GM23338 (cell line): ENCODE measurements at regions not wholly inside any gene's neighbourhood (a gene's known extent, or its start where the extent isn't known, plus 50 kb on each side); places are given as distances from the start of the nearest gene placed in this dataset.

ENCODE experiments used
- ATAC-seq: fragments of 200-7000 bp; cut with Tn5 transposase; 3 replicates; pipeline ENCODE4 v1.9.1; 2020
- DNase-seq: peaks from one replicate; pipeline ENCODE4 v3.0.0-alpha.2; 2015; ENCODE audit warnings: low spot score
- H2AFZ ChIP-seq: fragments of 200-600 bp; sonication (generic); 2 replicates; pipeline ENCODE4 v1.8.0; 2016; ENCODE audit warnings: antibody characterized with exemption, mild to moderate bottlenecking, moderate library complexity
- H3F3A ChIP-seq: fragments of 200-600 bp; sonication (generic); replicated peaks from 2 replicates; pipeline ENCODE4 v1.8.0; 2017; ENCODE audit warnings: antibody characterized with exemption, mixed run types, low read depth
- H3K27ac ChIP-seq: fragments of 200-600 bp; sonication (generic); 2 replicates; pipeline ENCODE4 v1.6.1; 2016; ENCODE audit warnings: low read depth
- H3K27me3 ChIP-seq: fragments of 200-600 bp; sonication (generic); 2 replicates; pipeline ENCODE4 v1.8.0; 2016; ENCODE audit warnings: mild to moderate bottlenecking, mixed run types, moderate library complexity; ENCODE audit not compliant: insufficient read depth
- H3K36me3 ChIP-seq: fragments of 200-600 bp; sonication (generic); 2 replicates; pipeline ENCODE4 v1.8.0; 2016; ENCODE audit warnings: mild to moderate bottlenecking; ENCODE audit not compliant: insufficient read depth
- H3K4me1 ChIP-seq: fragments of 200-600 bp; sonication (generic); 2 replicates; pipeline ENCODE4 v1.8.0; 2016; ENCODE audit warnings: mild to moderate bottlenecking, moderate library complexity; ENCODE audit not compliant: insufficient read depth
- H3K4me2 ChIP-seq: fragments of 200-600 bp; sonication (generic); 2 replicates; pipeline ENCODE4 v1.7.1; 2017; ENCODE audit warnings: mixed run types
- H3K4me3 ChIP-seq: fragments of 200-600 bp; sonication (generic); 2 replicates; pipeline ENCODE4 v1.6.1; 2016; ENCODE audit warnings: mixed run types
- H3K79me2 ChIP-seq: fragments of 200-600 bp; sonication (generic); replicated peaks from 2 replicates; pipeline ENCODE4 v1.8.0; 2017; ENCODE audit warnings: mild to moderate bottlenecking; ENCODE audit not compliant: insufficient read depth
- H3K9me2 ChIP-seq: fragments of 200-600 bp; sonication (generic); 2 replicates; pipeline ENCODE4 v1.8.0; 2017; ENCODE audit not compliant: insufficient read depth
- H4K20me1 ChIP-seq: fragments of 200-600 bp; sonication (generic); replicated peaks from 2 replicates; pipeline ENCODE4 v1.8.0; 2017; ENCODE audit warnings: mild to moderate bottlenecking; ENCODE audit not compliant: insufficient read depth
- H3K27ac Mint-ChIP-seq: 2 replicates; pipeline ENCODE4 v1.8.0; 2020; ENCODE audit warnings: inconsistent platforms, mild to moderate bottlenecking, moderate library complexity, mixed read lengths
- H3K27me3 Mint-ChIP-seq: 3 replicates; pipeline ENCODE4 v1.8.0; 2022; ENCODE audit warnings: low read depth, mild to moderate bottlenecking, moderate library complexity, mixed read lengths, inconsistent platforms; ENCODE audit not compliant: insufficient read depth, poor library complexity
- H3K36me3 Mint-ChIP-seq: 3 replicates; pipeline ENCODE4 v1.8.0; 2021; ENCODE audit warnings: low read depth, mild to moderate bottlenecking, inconsistent platforms, moderate library complexity, mixed read lengths
- H3K4me1 Mint-ChIP-seq: 3 replicates; pipeline ENCODE4 v1.8.0; 2020; ENCODE audit warnings: mild to moderate bottlenecking, inconsistent platforms, mixed read lengths
- H3K4me3 Mint-ChIP-seq: 3 replicates; pipeline ENCODE4 v1.8.0; 2021; ENCODE audit warnings: moderate library complexity, mild to moderate bottlenecking, inconsistent platforms, mixed read lengths
- H3K9me3 Mint-ChIP-seq: 3 replicates; pipeline ENCODE4 v1.8.0; 2020; ENCODE audit warnings: moderate library complexity, mild to moderate bottlenecking, inconsistent platforms, mixed read lengths
- CREB1 ChIP-seq: fragments of 250-450 bp; sonication (Bioruptor Pico); IDR thresholded peaks from 2 replicates; pipeline ENCODE4 v1.5.0; 2020; ENCODE audit warnings: low read depth, mild to moderate bottlenecking, moderate library complexity
- EZH2 ChIP-seq: fragments of 200-600 bp; sonication (generic); IDR thresholded peaks from one replicate; pipeline ENCODE4 v1.8.0; 2017; ENCODE audit warnings: antibody characterized with exemption, mild to moderate bottlenecking, low read depth; ENCODE audit not compliant: unreplicated experiment
- JUNB ChIP-seq: IDR thresholded peaks from one replicate; pipeline ENCODE4 v1.6.1; 2016; ENCODE audit warnings: antibody characterized with exemption; ENCODE audit not compliant: unreplicated experiment
- STAT1 ChIP-seq: IDR thresholded peaks from one replicate; pipeline ENCODE4 v1.6.1; 2016; ENCODE audit warnings: antibody characterized with exemption; ENCODE audit not compliant: unreplicated experiment
- ZNF114 ChIP-seq: fragments of 250-450 bp; sonication (Bioruptor Pico); IDR thresholded peaks from 2 replicates; pipeline ENCODE4 v1.5.0; 2020; ENCODE audit warnings: mild to moderate bottlenecking, moderate library complexity
- ZNF331 ChIP-seq: fragments of 250-450 bp; sonication (Bioruptor Pico); IDR thresholded peaks from 2 replicates; pipeline ENCODE4 v1.5.0; 2020; ENCODE audit warnings: low read depth, mild to moderate bottlenecking, moderate library complexity
- TF ChIP-seq, protein P1 (sequence below), 2 experiments: fragments of 200-600 bp in 1 of 2; sonication (generic) in 1 of 2; conservative IDR thresholded peaks; 2 replicates each; pipeline versions ENCODE4 v1.5.1 to v1.6.1; 2016 to 2017; ENCODE audit warnings: antibody characterized with exemption in 2 of 2, low read depth in 2 of 2, mild to moderate bottlenecking in 2 of 2, moderate library complexity in 1 of 2
- TF ChIP-seq, protein P2 (sequence below): IDR thresholded peaks from one replicate; pipeline ENCODE4 v1.6.1; 2018; ENCODE audit warnings: antibody characterized with exemption; ENCODE audit not compliant: unreplicated experiment
- TF ChIP-seq, protein P3 (sequence below): IDR thresholded peaks from 2 replicates; pipeline ENCODE4 v1.6.1; 2016; ENCODE audit warnings: antibody characterized with exemption
- TF ChIP-seq, protein P4 (sequence below): fragments of 250-450 bp; sonication (Bioruptor Pico); IDR thresholded peaks from 2 replicates; pipeline ENCODE4 v1.5.0; 2020; ENCODE audit warnings: mild to moderate bottlenecking, moderate library complexity

DNA sequence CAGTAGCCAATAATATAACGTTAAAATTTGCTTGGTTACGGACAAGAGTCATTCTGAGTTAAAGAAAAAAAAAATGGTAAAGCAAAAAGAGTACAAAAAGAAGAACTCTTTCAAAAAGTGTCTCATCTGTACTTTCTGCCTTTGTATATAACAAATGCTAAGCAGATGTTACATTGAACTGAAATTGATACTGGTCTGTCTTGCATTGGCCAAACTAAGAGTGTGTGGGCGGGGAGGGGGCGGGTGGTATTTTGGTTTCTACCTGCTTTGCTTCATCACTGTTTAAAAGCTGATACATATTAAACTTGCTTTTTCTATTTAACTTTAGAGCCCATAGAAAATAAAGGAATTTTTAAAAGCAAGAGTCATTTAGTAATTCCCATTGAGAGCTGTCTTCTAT lies 215.0 kb upstream of the THBS1 start:
- H3K4me3 ChIP-seq: no peak overlapping the region
- no peaks in the 10 kb centered on the region for H3K36me3 ChIP-seq
- no peak overlapping the region for H2AFZ ChIP-seq
- H3K4me1 Mint-ChIP-seq: no peaks in the 10 kb centered on the region; the same call in 2 of the 3 replicates
- no peak overlapping the region for H3K4me3 Mint-ChIP-seq
- H3K27ac ChIP-seq: no peak overlapping the region
- H3K27me3 ChIP-seq: no peaks in the 10 kb centered on the region
- H3K36me3 Mint-ChIP-seq: peaks cover 14% of the 10 kb centered on the region
- H3F3A ChIP-seq: no peaks in the 10 kb centered on the region
- no peaks in the 10 kb centered on the region for H3K79me2 ChIP-seq
- H3K4me2 ChIP-seq: no peak overlapping the region
- H4K20me1 ChIP-seq: no peaks in the 10 kb centered on the region
- no peaks in the 10 kb centered on the region for H3K27me3 Mint-ChIP-seq
- TF ChIP-seq EZH2 (no peak), CREB1 (no peak), STAT1 (no peak)
- no peak overlapping the region for H3K27ac Mint-ChIP-seq
- DNase-seq: no peak
- no peak for ATAC-seq
- 0 out of 2 replicates have a peak, but pooled peaks cover 2% of the 10 kb centered on the region for H3K4me1 ChIP-seq
- H3K9me2 ChIP-seq: peaks cover 2% of the 10 kb centered on the region; the same call in 1 of the 2 replicates
- peaks cover 22% of the 10 kb centered on the region for H3K9me3 Mint-ChIP-seq

DNA sequence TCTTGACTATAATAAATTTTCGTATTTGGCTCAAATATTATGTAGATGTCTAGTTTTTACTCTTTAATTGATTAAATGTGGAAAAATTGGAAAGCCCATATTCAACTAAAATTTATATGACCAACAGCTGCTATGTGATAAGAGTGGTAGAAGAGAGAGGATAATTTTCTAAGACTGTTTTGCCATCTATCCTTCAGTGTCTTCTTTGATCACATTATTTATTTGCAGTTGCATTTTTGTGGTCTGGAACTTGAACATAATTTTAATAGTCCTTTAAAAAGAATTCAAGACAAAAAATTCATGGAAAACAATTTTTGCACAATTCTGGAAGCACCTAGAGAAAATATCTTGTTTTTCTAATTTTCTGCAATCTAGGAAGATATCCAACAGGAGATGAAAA lies 213.3 kb upstream of the THBS1 start:
- H3K36me3 Mint-ChIP-seq: peaks cover 26% of the 10 kb centered on the region
- H3K4me3 Mint-ChIP-seq: no peak overlapping the region
- Histone ChIP-seq H4K20me1 (no peaks in the 10 kb centered on the region), H3F3A (no peaks in the 10 kb centered on the region), H3K9me2 (peaks cover 2% of the 10 kb centered on the region; the same call in 1 of the 2 replicates), H3K79me2 (no peaks in the 10 kb centered on the region), H3K36me3 (no peaks in the 10 kb centered on the region), H3K27me3 (no peaks in the 10 kb centered on the region), H2AFZ (no peak overlapping the region), H3K4me3 (no peak overlapping the region), H3K4me2 (no peak overlapping the region), H3K27ac (no peak overlapping the region), H3K4me1 (0 out of 2 replicates have a peak, but pooled peaks cover 2% of the 10 kb centered on the region)
- H3K27ac Mint-ChIP-seq: no peak overlapping the region
- H3K9me3 Mint-ChIP-seq: peaks cover 37% of the 10 kb centered on the region
- H3K4me1 Mint-ChIP-seq: no peaks in the 10 kb centered on the region; the same call in 2 of the 3 replicates
- ATAC-seq (no peak), DNase-seq (no peak)
- no peaks in the 10 kb centered on the region for H3K27me3 Mint-ChIP-seq
- TF ChIP-seq ZNF331 (CRISPR knock-in tag) (no peak), JUNB (no peak), CREB1 (no peak), ZNF114 (CRISPR knock-in tag) (no peak)
- TF ChIP-seq, protein P1, sequence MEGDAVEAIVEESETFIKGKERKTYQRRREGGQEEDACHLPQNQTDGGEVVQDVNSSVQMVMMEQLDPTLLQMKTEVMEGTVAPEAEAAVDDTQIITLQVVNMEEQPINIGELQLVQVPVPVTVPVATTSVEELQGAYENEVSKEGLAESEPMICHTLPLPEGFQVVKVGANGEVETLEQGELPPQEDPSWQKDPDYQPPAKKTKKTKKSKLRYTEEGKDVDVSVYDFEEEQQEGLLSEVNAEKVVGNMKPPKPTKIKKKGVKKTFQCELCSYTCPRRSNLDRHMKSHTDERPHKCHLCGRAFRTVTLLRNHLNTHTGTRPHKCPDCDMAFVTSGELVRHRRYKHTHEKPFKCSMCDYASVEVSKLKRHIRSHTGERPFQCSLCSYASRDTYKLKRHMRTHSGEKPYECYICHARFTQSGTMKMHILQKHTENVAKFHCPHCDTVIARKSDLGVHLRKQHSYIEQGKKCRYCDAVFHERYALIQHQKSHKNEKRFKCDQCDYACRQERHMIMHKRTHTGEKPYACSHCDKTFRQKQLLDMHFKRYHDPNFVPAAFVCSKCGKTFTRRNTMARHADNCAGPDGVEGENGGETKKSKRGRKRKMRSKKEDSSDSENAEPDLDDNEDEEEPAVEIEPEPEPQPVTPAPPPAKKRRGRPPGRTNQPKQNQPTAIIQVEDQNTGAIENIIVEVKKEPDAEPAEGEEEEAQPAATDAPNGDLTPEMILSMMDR (conservative IDR thresholded peaks at IDR 0.05; ENCODE audit: low read depth in 2 of 2): no peak
- TF ChIP-seq, protein P2, sequence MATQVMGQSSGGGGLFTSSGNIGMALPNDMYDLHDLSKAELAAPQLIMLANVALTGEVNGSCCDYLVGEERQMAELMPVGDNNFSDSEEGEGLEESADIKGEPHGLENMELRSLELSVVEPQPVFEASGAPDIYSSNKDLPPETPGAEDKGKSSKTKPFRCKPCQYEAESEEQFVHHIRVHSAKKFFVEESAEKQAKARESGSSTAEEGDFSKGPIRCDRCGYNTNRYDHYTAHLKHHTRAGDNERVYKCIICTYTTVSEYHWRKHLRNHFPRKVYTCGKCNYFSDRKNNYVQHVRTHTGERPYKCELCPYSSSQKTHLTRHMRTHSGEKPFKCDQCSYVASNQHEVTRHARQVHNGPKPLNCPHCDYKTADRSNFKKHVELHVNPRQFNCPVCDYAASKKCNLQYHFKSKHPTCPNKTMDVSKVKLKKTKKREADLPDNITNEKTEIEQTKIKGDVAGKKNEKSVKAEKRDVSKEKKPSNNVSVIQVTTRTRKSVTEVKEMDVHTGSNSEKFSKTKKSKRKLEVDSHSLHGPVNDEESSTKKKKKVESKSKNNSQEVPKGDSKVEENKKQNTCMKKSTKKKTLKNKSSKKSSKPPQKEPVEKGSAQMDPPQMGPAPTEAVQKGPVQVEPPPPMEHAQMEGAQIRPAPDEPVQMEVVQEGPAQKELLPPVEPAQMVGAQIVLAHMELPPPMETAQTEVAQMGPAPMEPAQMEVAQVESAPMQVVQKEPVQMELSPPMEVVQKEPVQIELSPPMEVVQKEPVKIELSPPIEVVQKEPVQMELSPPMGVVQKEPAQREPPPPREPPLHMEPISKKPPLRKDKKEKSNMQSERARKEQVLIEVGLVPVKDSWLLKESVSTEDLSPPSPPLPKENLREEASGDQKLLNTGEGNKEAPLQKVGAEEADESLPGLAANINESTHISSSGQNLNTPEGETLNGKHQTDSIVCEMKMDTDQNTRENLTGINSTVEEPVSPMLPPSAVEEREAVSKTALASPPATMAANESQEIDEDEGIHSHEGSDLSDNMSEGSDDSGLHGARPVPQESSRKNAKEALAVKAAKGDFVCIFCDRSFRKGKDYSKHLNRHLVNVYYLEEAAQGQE: no peak
- TF ChIP-seq, protein P3, sequence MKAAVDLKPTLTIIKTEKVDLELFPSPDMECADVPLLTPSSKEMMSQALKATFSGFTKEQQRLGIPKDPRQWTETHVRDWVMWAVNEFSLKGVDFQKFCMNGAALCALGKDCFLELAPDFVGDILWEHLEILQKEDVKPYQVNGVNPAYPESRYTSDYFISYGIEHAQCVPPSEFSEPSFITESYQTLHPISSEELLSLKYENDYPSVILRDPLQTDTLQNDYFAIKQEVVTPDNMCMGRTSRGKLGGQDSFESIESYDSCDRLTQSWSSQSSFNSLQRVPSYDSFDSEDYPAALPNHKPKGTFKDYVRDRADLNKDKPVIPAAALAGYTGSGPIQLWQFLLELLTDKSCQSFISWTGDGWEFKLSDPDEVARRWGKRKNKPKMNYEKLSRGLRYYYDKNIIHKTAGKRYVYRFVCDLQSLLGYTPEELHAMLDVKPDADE: no peak
- TF ChIP-seq, protein P4, sequence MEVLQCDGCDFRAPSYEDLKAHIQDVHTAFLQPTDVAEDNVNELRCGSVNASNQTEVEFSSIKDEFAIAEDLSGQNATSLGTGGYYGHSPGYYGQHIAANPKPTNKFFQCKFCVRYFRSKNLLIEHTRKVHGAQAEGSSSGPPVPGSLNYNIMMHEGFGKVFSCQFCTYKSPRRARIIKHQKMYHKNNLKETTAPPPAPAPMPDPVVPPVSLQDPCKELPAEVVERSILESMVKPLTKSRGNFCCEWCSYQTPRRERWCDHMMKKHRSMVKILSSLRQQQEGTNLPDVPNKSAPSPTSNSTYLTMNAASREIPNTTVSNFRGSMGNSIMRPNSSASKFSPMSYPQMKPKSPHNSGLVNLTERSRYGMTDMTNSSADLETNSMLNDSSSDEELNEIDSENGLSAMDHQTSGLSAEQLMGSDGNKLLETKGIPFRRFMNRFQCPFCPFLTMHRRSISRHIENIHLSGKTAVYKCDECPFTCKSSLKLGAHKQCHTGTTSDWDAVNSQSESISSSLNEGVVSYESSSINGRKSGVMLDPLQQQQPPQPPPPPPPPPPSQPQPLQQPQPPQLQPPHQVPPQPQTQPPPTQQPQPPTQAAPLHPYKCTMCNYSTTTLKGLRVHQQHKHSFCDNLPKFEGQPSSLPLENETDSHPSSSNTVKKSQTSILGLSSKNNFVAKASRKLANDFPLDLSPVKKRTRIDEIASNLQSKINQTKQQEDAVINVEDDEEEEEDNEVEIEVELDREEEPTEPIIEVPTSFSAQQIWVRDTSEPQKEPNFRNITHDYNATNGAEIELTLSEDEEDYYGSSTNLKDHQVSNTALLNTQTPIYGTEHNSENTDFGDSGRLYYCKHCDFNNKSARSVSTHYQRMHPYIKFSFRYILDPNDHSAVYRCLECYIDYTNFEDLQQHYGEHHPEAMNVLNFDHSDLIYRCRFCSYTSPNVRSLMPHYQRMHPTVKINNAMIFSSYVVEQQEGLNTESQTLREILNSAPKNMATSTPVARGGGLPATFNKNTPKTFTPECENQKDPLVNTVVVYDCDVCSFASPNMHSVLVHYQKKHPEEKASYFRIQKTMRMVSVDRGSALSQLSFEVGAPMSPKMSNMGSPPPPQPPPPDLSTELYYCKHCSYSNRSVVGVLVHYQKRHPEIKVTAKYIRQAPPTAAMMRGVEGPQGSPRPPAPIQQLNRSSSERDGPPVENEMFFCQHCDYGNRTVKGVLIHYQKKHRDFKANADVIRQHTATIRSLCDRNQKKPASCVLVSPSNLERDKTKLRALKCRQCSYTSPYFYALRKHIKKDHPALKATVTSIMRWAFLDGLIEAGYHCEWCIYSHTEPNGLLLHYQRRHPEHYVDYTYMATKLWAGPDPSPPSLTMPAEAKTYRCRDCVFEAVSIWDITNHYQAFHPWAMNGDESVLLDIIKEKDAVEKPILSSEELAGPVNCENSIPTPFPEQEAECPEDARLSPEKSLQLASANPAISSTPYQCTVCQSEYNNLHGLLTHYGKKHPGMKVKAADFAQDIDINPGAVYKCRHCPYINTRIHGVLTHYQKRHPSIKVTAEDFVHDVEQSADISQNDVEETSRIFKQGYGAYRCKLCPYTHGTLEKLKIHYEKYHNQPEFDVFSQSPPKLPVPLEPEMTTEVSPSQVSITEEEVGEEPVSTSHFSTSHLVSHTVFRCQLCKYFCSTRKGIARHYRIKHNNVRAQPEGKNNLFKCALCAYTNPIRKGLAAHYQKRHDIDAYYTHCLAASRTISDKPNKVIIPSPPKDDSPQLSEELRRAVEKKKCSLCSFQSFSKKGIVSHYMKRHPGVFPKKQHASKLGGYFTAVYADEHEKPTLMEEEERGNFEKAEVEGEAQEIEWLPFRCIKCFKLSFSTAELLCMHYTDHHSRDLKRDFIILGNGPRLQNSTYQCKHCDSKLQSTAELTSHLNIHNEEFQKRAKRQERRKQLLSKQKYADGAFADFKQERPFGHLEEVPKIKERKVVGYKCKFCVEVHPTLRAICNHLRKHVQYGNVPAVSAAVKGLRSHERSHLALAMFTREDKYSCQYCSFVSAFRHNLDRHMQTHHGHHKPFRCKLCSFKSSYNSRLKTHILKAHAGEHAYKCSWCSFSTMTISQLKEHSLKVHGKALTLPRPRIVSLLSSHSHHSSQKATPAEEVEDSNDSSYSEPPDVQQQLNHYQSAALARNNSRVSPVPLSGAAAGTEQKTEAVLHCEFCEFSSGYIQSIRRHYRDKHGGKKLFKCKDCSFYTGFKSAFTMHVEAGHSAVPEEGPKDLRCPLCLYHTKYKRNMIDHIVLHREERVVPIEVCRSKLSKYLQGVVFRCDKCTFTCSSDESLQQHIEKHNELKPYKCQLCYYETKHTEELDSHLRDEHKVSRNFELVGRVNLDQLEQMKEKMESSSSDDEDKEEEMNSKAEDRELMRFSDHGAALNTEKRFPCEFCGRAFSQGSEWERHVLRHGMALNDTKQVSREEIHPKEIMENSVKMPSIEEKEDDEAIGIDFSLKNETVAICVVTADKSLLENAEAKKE (CRISPR knock-in tag): no peak
